ENCODE measurements at regions not wholly inside any gene's neighbourhood (a gene's known extent, or its start where the extent isn't known, plus 50 kb on each side); places are given as distances from the start of the nearest gene placed in this dataset.
A peak's percentile ranks its signal among the peaks of the same experiment; 100 is the strongest.
"Not testable (repeated sequence)": the region's sequence is repeated elsewhere in the genome, so short reads cannot be mapped to it uniquely, and the experiment has no call there.

- in situ Hi-C loops (cut with MboI; ENCODE audit: low sequenced_read_pairs), result no loop called here
- Histone ChIP-seq H3K4me3 (no peak overlapping the region), H3K36me3 (replicated peaks) (no peaks in the 10 kb centered on the region), H3K9me3 (no peaks in the 10 kb centered on the region), H3K4me1 (no peaks in the 10 kb centered on the region), H3K27me3 (ENCODE audit: low read depth) (no peaks in the 10 kb centered on the region)
- DNase-seq (ENCODE audit: low spot score in 2 of 2), result no peak
Measured at GRCh38 chr4:138404801-138405200, 162.7 kb upstream of the SLC7A11 start.

- Histone ChIP-seq H3K27me3 (ENCODE audit: low read depth) (no peaks in the 10 kb centered on the region), H3K36me3 (replicated peaks) (no peaks in the 10 kb centered on the region), H3K9me3 (no peaks in the 10 kb centered on the region), H3K4me1 (no peaks in the 10 kb centered on the region), H3K4me3 (no peak overlapping the region)
- in situ Hi-C loops (cut with MboI; ENCODE audit: low sequenced_read_pairs), result no loop called here
- no peak for DNase-seq (ENCODE audit: low spot score in 2 of 2)
Measured at GRCh38 chr4:138404251-138404650, 162.1 kb upstream of the SLC7A11 start.

- Histone ChIP-seq H3K4me3 (no peak overlapping the region), H3K36me3 (replicated peaks) (no peaks in the 10 kb centered on the region), H3K27me3 (ENCODE audit: low read depth) (no peaks in the 10 kb centered on the region), H3K4me1 (no peaks in the 10 kb centered on the region), H3K9me3 (no peaks in the 10 kb centered on the region)
- peak in 1 of 2 experiments; percentile 20 for DNase-seq (ENCODE audit: low spot score in 2 of 2)
- in situ Hi-C loops (cut with MboI; ENCODE audit: low sequenced_read_pairs), result no loop called here
Measured at GRCh38 chr4:138401334-138401733, 159.2 kb upstream of the SLC7A11 start.

GRCh38 chr4:138400543-138400942 lies 158.4 kb upstream of the SLC7A11 start:
- no peak overlapping the region for H3K4me3 ChIP-seq
- no peaks in the 10 kb centered on the region for H3K27me3 ChIP-seq (ENCODE audit: low read depth)
- no peaks in the 10 kb centered on the region for H3K9me3 ChIP-seq
- no peaks in the 10 kb centered on the region for H3K36me3 ChIP-seq (replicated peaks)
- in situ Hi-C loops (cut with MboI; ENCODE audit: low sequenced_read_pairs), result no loop called here
- H3K4me1 ChIP-seq, result no peaks in the 10 kb centered on the region
- no peak for DNase-seq (ENCODE audit: low spot score in 2 of 2)

- Histone ChIP-seq H3K4me3 (no peak overlapping the region), H3K4me1 (no peaks in the 10 kb centered on the region), H3K36me3 (replicated peaks) (no peaks in the 10 kb centered on the region), H3K27me3 (ENCODE audit: low read depth) (no peaks in the 10 kb centered on the region), H3K9me3 (no peaks in the 10 kb centered on the region)
- in situ Hi-C loops (cut with MboI; ENCODE audit: low sequenced_read_pairs), result no loop called here
- DNase-seq (ENCODE audit: low spot score in 2 of 2), result no peak
Measured at GRCh38 chr4:138400066-138400465, 157.9 kb upstream of the SLC7A11 start.

- 0 out of 2 replicates have a peak, but pooled peaks cover 2% of the 10 kb centered on the region for H3K4me1 ChIP-seq
- no peaks in the 10 kb centered on the region for H3K27me3 ChIP-seq (ENCODE audit: low read depth)
- in situ Hi-C loops (cut with MboI; ENCODE audit: low sequenced_read_pairs), result no loop called here
- H3K36me3 ChIP-seq (replicated peaks), result no peaks in the 10 kb centered on the region
- H3K4me3 ChIP-seq, result no peak overlapping the region
- H3K9me3 ChIP-seq, result no peaks in the 10 kb centered on the region
- no peak for DNase-seq (ENCODE audit: low spot score in 2 of 2)
Measured at GRCh38 chr4:138399081-138399480, 156.9 kb upstream of the SLC7A11 start.

GRCh38 chr4:138398322-138398721 lies 156.2 kb upstream of the SLC7A11 start:
- Histone ChIP-seq H3K4me1 (0 out of 2 replicates have a peak, but pooled peaks cover 2% of the 10 kb centered on the region), H3K4me3 (no peak overlapping the region), H3K27me3 (ENCODE audit: low read depth) (no peaks in the 10 kb centered on the region), H3K36me3 (replicated peaks) (no peaks in the 10 kb centered on the region), H3K9me3 (no peaks in the 10 kb centered on the region)
- DNase-seq (ENCODE audit: low spot score in 2 of 2), result no peak
- in situ Hi-C loops (cut with MboI; ENCODE audit: low sequenced_read_pairs), result no loop called here

- no peak for DNase-seq (ENCODE audit: low spot score in 2 of 2)
- Histone ChIP-seq H3K36me3 (replicated peaks) (no peaks in the 10 kb centered on the region), H3K9me3 (no peaks in the 10 kb centered on the region), H3K27me3 (ENCODE audit: low read depth) (no peaks in the 10 kb centered on the region), H3K4me1 (0 out of 2 replicates have a peak, but pooled peaks cover 2% of the 10 kb centered on the region), H3K4me3 (no peak overlapping the region)
- in situ Hi-C loops (cut with MboI; ENCODE audit: low sequenced_read_pairs), result no loop called here
Measured at GRCh38 chr4:138393886-138394610, 151.9 kb upstream of the SLC7A11 start.

GRCh38 chr4:138392751-138393308 lies 150.7 kb upstream of the SLC7A11 start:
- H3K9me3 ChIP-seq, result no peaks in the 10 kb centered on the region
- no peaks in the 10 kb centered on the region for H3K36me3 ChIP-seq (replicated peaks)
- in situ Hi-C loops (cut with MboI; ENCODE audit: low sequenced_read_pairs), result no loop called here
- H3K27me3 ChIP-seq (ENCODE audit: low read depth), result no peaks in the 10 kb centered on the region
- H3K4me1 ChIP-seq, result 0 out of 2 replicates have a peak, but pooled peaks cover 2% of the 10 kb centered on the region
- H3K4me3 ChIP-seq, result no peak overlapping the region
- no peak for DNase-seq (ENCODE audit: low spot score in 2 of 2)

- 0 out of 2 replicates have a peak, but pooled peaks cover 2% of the 10 kb centered on the region for H3K4me1 ChIP-seq
- H3K27me3 ChIP-seq (ENCODE audit: low read depth), result no peaks in the 10 kb centered on the region
- no peak for DNase-seq (ENCODE audit: low spot score in 2 of 2)
- H3K4me3 ChIP-seq, result no peak overlapping the region
- H3K36me3 ChIP-seq (replicated peaks), result no peaks in the 10 kb centered on the region
- in situ Hi-C loops (cut with MboI; ENCODE audit: low sequenced_read_pairs), result no loop called here
- H3K9me3 ChIP-seq, result no peaks in the 10 kb centered on the region
Measured at GRCh38 chr4:138389976-138390685, 148.0 kb upstream of the SLC7A11 start.

GRCh38 chr4:138374947-138375346 lies 132.8 kb upstream of the SLC7A11 start:
- in situ Hi-C loops (cut with MboI; ENCODE audit: low sequenced_read_pairs), result no loop called here
- no peak for DNase-seq (ENCODE audit: low spot score in 2 of 2)
- H3K4me3 ChIP-seq, result no peak overlapping the region
- no peaks in the 10 kb centered on the region for H3K27me3 ChIP-seq (ENCODE audit: low read depth)
- H3K36me3 ChIP-seq (replicated peaks), result no peaks in the 10 kb centered on the region
- H3K4me1 ChIP-seq, result no peaks in the 10 kb centered on the region
- peaks cover 3% of the 10 kb centered on the region; the same call in 1 of the 2 replicates for H3K9me3 ChIP-seq

GRCh38 chr4:138367942-138368341 lies 125.8 kb upstream of the SLC7A11 start:
- Histone ChIP-seq H3K4me1 (no peaks in the 10 kb centered on the region), H3K9me3 (no peaks in the 10 kb centered on the region), H3K27me3 (ENCODE audit: low read depth) (no peaks in the 10 kb centered on the region), H3K36me3 (replicated peaks) (no peaks in the 10 kb centered on the region), H3K4me3 (no peak overlapping the region)
- in situ Hi-C loops (cut with MboI; ENCODE audit: low sequenced_read_pairs), result no loop called here
- DNase-seq (ENCODE audit: low spot score in 2 of 2), result no peak

GRCh38 chr4:138352446-138352845 lies 110.3 kb upstream of the SLC7A11 start:
- DNase-seq (ENCODE audit: low spot score in 2 of 2); H3K36me3 ChIP-seq (replicated peaks); H3K4me1 ChIP-seq; in situ Hi-C loops (cut with MboI; ENCODE audit: low sequenced_read_pairs); H3K27me3 ChIP-seq (ENCODE audit: low read depth); H3K4me3 ChIP-seq; H3K9me3 ChIP-seq: not testable (repeated sequence)

GRCh38 chr4:138348055-138348454 lies 105.9 kb upstream of the SLC7A11 start:
- H3K36me3 ChIP-seq (replicated peaks), result no peaks in the 10 kb centered on the region
- in situ Hi-C loops (cut with MboI; ENCODE audit: low sequenced_read_pairs), result no loop called here
- no peaks in the 10 kb centered on the region; the same call in 1 of the 2 replicates for H3K4me1 ChIP-seq
- no peaks in the 10 kb centered on the region for H3K9me3 ChIP-seq
- no peak for DNase-seq (ENCODE audit: low spot score in 2 of 2)
- no peak overlapping the region for H3K4me3 ChIP-seq
- H3K27me3 ChIP-seq (ENCODE audit: low read depth), result no peaks in the 10 kb centered on the region
